ENCODE measurements at regions not wholly inside any gene's neighbourhood (a gene's known extent, or its start where the extent isn't known, plus 50 kb on each side); places are given as distances from the start of the nearest gene placed in this dataset.

GRCh38 chr3:65226287-65226686 lies 538.5 kb upstream of the ADAMTS9 start:
- no peak for TF ChIP-seq CTCF (IDR thresholded peaks at IDR 0.05; ENCODE audit: control extremely low read depth, extremely low read depth, low read depth, missing control alignments)
- no peak for DNase-seq (ENCODE audit: extremely low spot score)
- ChIA-PET CTCF (no interaction called here), POLR2A (no interaction called here)

- CTCF ChIA-PET: no interaction called here
- POLR2A ChIA-PET: no interaction called here
Observed at GRCh38 chr3:65210026-65210814, 522.4 kb upstream of the ADAMTS9 start.

GRCh38 chr3:65202395-65202794 lies 514.6 kb upstream of the ADAMTS9 start:
- DNase-seq (ENCODE audit: extremely low spot score): no peak
- ChIA-PET CTCF (no interaction called here), POLR2A (no interaction called here)
- TF ChIP-seq CTCF (IDR thresholded peaks at IDR 0.05; ENCODE audit: control extremely low read depth, extremely low read depth, low read depth, missing control alignments): no peak

More at GRCh38 chr3:65210026-65210814, 522.4 kb upstream of the ADAMTS9 start:
- no peak for TF ChIP-seq CTCF (IDR thresholded peaks at IDR 0.05; ENCODE audit: control extremely low read depth, extremely low read depth, low read depth, missing control alignments)
- no peak for DNase-seq (ENCODE audit: extremely low spot score)

- CTCF ChIA-PET: no interaction called here
- POLR2A ChIA-PET: no interaction called here
- no peak for TF ChIP-seq CTCF (IDR thresholded peaks at IDR 0.05; ENCODE audit: control extremely low read depth, extremely low read depth, low read depth, missing control alignments)
- DNase-seq (ENCODE audit: extremely low spot score): no peak
Observed at GRCh38 chr3:65201926-65202325, 514.1 kb upstream of the ADAMTS9 start.

GRCh38 chr3:65200310-65200970 lies 512.6 kb upstream of the ADAMTS9 start:
- ChIA-PET CTCF (no interaction called here), POLR2A (no interaction called here)
- TF ChIP-seq CTCF (IDR thresholded peaks at IDR 0.05; ENCODE audit: control extremely low read depth, extremely low read depth, low read depth, missing control alignments): no peak
- DNase-seq (ENCODE audit: extremely low spot score): no peak

GRCh38 chr3:65196663-65197062 lies 508.9 kb upstream of the ADAMTS9 start:
- no peak for DNase-seq (ENCODE audit: extremely low spot score)
- CTCF ChIA-PET: no interaction called here
- POLR2A ChIA-PET: no interaction called here
- no peak for TF ChIP-seq CTCF (IDR thresholded peaks at IDR 0.05; ENCODE audit: control extremely low read depth, extremely low read depth, low read depth, missing control alignments)

Data from GM10248 (cell line).